C4-2B (cell line): ENCODE measurements at regions not wholly inside any gene's neighbourhood (a gene's known extent, or its start where the extent isn't known, plus 50 kb on each side); places are given as distances from the start of the nearest gene placed in this dataset.

Source experiments
- H3K27ac ChIP-seq: fragments of 450-650 bp; 2 replicates; pipeline ENCODE4 v1.5.1; 2017
- ZFX ChIP-seq: fragments of 450-650 bp; IDR thresholded peaks from 2 replicates; pipeline ENCODE4 v1.6.1; 2017
- TF ChIP-seq, protein P1 (sequence below): fragments of 450-650 bp; conservative IDR thresholded peaks from 2 replicates; pipeline ENCODE4 v1.5.1; 2017; ENCODE audit warnings: mild to moderate bottlenecking

DNA sequence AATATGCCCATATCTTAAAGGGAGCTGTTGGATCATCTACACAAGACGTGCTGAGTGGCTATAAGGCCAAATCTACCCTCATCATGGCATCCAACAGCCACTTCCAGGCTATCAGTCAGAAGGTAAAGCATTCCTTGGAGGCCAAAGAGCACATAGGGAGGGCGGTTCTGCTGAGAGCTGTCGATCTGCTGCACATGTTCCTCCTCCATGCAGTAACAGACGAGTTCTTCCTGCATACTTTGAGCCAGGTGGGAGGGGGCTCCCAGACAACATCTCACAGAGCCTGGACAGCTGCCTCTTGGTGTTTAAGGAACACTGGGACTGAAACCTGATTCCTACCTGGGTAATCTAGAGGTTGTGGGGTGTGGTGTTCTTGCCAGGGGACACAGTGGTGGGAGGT lies 93.3 kb upstream of the RAI14 start:
- TF ChIP-seq ZFX = no peak
- TF ChIP-seq, protein P1, sequence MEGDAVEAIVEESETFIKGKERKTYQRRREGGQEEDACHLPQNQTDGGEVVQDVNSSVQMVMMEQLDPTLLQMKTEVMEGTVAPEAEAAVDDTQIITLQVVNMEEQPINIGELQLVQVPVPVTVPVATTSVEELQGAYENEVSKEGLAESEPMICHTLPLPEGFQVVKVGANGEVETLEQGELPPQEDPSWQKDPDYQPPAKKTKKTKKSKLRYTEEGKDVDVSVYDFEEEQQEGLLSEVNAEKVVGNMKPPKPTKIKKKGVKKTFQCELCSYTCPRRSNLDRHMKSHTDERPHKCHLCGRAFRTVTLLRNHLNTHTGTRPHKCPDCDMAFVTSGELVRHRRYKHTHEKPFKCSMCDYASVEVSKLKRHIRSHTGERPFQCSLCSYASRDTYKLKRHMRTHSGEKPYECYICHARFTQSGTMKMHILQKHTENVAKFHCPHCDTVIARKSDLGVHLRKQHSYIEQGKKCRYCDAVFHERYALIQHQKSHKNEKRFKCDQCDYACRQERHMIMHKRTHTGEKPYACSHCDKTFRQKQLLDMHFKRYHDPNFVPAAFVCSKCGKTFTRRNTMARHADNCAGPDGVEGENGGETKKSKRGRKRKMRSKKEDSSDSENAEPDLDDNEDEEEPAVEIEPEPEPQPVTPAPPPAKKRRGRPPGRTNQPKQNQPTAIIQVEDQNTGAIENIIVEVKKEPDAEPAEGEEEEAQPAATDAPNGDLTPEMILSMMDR = no peak
- H3K27ac ChIP-seq = no peak overlapping the region

DNA sequence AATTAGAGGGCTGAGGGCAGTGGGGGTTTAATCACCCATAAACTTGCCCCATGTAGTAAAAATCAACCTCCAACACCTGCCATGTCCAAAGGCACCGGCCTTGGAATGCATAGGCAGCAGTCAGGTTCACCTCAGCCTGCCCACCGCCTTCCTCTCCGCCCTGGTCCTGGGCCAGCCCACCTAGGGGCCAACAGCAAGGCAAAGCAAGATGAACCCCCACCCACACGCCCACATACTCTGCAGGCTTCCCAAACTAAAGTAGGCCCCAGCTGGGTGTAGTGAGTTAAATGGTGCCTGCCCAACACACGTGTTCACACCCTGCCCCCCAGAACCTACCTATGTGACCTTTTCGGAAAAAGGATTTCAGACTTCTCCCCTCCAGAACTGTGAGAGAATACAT lies 92.9 kb upstream of the RAI14 start:
- TF ChIP-seq ZFX = no peak
- TF ChIP-seq, protein P1 = no peak
- H3K27ac ChIP-seq = no peak overlapping the region

DNA sequence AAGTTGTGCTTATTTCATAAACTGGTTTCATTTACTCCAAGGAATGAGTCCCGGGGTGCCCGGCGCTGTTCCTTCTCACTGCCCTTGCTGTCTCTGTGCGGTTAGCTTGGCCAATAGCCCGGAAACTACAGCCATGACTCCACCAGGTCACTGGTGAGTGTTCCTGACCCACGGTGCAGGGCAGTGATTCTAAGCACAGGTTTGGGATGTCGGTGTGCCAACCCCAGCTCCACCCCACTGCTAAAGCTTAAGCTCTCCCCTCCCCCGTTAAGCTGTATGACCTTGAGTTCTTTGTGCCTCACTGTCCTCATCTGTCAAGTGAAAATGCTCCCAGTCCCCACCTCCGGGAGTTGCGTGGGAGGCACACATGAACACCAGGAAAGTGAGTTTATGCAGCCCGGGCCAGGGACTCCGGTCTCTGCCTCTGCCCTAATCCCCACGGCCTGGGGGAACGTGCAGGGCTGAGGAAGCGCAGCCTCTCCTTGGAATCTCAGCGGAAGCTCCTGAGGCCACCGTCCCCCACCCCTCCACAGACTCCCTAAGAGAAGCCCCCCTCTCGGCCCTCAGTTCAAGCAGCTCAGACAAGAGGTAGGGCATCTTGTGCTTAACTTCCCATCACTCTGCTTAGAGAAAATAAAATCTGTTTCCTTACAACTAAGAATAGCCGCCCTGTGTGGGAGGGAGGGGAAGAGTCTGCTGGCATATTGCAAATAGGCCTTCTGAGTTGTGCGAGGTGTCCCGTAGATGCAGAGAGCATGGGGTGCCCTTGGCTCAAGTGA lies 92.0 kb upstream of the RAI14 start:
- no peak for TF ChIP-seq ZFX
- TF ChIP-seq, protein P1 = no peak

DNA sequence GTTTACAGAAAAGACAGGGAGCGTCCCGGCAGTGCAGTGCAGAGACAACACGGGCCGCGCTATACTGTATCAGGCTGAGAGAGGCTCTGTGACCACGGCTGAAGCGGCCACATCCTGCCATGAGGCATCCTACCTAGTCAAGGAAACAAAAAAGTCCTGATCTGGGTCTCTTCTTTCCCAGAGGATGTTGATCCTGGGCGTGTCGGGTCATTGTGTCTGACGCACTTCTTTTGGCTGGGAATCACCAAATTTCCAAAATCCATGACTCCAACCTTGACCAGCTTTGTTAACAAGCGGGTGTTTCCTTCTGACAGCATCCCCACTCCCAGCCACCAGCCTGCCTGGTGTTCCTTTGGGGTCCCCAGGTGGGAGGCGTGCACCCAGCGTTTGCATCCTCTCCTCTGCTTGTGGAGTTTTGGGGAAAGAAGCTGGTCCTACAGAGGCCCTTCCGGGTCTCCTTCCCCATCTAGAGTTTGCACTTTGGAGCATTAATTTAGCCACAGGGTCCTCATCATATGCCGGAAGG lies 91.4 kb upstream of the RAI14 start:
- TF ChIP-seq, protein P1 = no peak
- no peak overlapping the region for H3K27ac ChIP-seq

More for the DNA sequence above, 92.0 kb upstream of the RAI14 start:
- no peak overlapping the region for H3K27ac ChIP-seq

DNA sequence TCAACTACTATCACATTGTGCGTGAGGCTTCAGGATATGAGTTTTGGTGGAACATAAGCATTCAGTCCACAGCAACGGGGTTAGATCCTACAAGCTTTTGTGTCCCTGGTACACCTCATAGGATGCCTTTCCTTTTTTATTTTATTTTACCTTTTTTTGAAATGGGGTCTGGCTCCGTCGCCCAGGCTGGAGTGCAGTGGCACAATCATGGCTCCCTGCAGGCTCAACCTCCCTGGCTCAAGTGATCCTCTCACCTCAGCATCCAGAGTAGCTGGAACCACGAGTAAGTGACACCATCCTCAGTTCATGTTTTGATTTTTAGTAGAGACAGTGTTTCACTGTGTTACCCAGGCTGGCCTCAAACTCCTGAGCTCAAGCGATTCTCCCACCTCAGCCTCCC lies 86.0 kb upstream of the RAI14 start:
- no peak overlapping the region for H3K27ac ChIP-seq
- no peak for TF ChIP-seq ZFX
- TF ChIP-seq, protein P1 = no peak

DNA sequence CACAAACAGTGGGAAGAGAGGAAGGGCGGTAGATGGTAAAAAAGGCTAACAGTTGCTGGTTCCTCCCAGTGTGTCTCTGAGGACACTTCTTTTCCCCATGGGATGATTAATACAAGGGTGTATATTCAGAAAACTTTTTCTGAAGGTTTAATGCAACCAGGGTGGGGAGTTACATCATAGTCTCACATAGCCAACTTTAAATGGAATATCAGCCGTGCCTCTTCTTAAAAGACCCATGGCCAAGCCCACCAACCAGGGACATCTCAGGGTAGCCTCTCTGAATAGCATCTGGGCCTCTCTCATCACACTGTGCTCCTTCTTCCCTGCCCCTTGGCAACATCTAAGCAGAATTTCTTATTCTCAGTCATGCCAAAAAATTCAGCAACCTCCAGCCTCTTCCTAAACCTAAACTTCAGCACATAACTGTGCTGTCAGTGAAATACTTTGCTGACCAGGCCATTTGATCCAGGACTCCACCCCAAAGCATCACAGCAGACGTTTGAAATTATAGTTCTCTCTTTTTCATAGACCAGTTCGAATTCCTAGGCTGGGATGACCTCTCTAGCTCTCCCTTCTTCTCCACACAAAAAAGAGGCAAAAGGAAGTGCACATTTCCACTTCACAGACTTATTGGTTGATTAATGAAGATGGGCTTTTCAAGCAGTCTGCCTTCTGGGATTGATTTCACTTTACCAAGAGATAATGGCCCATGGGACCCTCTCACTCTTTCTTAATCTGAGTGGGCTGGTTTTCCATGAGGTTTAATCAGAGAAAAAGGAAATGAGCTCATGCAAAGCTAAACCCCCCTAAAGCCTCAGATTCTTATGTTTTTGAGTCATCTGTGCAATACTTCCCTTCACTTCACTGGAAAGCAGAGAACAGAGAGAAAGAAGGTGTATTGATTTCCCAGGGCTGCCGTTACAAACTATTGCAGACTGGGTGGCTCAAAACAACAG lies 85.1 kb upstream of the RAI14 start:
- H3K27ac ChIP-seq = no peak overlapping the region
- no peak for TF ChIP-seq ZFX
- TF ChIP-seq, protein P1 = no peak

DNA sequence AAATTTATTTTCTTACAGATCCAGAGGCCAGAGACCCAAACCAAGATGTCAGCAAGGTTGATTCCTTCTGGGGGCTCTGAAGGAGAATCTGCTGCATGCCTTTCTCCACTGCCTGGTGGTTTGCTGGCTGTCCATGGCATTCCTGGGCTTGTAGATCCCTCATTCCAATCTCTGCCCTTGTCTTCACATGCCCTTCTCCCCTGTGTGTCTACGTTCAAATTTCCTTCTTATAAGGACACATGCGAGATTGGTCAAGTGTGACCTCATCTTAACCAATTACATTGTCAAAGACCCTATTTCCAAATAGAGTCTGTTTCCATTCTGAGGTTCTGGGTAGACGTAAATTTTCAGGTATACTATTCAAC lies 84.5 kb upstream of the RAI14 start:
- no peak overlapping the region for H3K27ac ChIP-seq
- no peak for TF ChIP-seq ZFX
- TF ChIP-seq, protein P1 = no peak
